Mesendoderm (in vitro differentiated cells): ENCODE measurements at regions not wholly inside any gene's neighbourhood (a gene's known extent, or its start where the extent isn't known, plus 50 kb on each side); places are given as distances from the start of the nearest gene placed in this dataset.

Experiments
- DNase-seq: peaks from one replicate; pipeline ENCODE4 v3.0.0; 2013
- H2AK5ac ChIP-seq: 2 replicates; pipeline ENCODE4 v1.6.1; 2013; ENCODE audit warnings: low read length, inconsistent platforms
- H2BK120ac ChIP-seq: 2 replicates; pipeline ENCODE4 v1.6.1; 2013; ENCODE audit warnings: low read depth, mild to moderate bottlenecking, low read length, moderate library complexity, mixed read lengths
- H2BK15ac ChIP-seq: replicated peaks from 2 replicates; pipeline ENCODE4 v1.6.1; 2013; ENCODE audit warnings: low read depth, mild to moderate bottlenecking, moderate library complexity
- H2BK5ac ChIP-seq: 2 replicates; pipeline ENCODE4 v1.6.1; 2013; ENCODE audit warnings: low read length, inconsistent platforms
- H3K18ac ChIP-seq: 2 replicates; pipeline ENCODE4 v1.6.1; 2013; ENCODE audit warnings: mild to moderate bottlenecking, low read length, mixed read lengths
- H3K23ac ChIP-seq: one replicate; pipeline ENCODE4 v1.6.1; 2013; ENCODE audit warnings: low read length
- H3K27ac ChIP-seq: 2 replicates; pipeline ENCODE4 v1.5.1; 2013; ENCODE audit warnings: low read depth, mild to moderate bottlenecking, inconsistent platforms, low read length, moderate library complexity
- H3K27me3 ChIP-seq: 2 replicates; pipeline ENCODE4 v1.6.1; 2013; ENCODE audit warnings: low read length, control low read depth, mild to moderate bottlenecking, inconsistent platforms; ENCODE audit not compliant: insufficient read depth, poor library complexity
- H3K36me3 ChIP-seq: 2 replicates; pipeline ENCODE4 v1.6.1; 2013; ENCODE audit warnings: low read length, inconsistent platforms; ENCODE audit not compliant: control insufficient read depth, insufficient read depth
- H3K4ac ChIP-seq: one replicate; pipeline ENCODE4 v1.6.1; 2013; ENCODE audit warnings: low read depth, mild to moderate bottlenecking, low read length, moderate library complexity
- H3K4me1 ChIP-seq: 2 replicates; pipeline ENCODE4 v1.6.1; 2013; ENCODE audit warnings: low read depth, low read length, inconsistent platforms; ENCODE audit not compliant: control insufficient read depth
- H3K4me2 ChIP-seq: 2 replicates; pipeline ENCODE4 v1.6.1; 2013; ENCODE audit warnings: low read length
- H3K4me3 ChIP-seq: 2 replicates; pipeline ENCODE4 v1.5.1; 2013; ENCODE audit warnings: mild to moderate bottlenecking, low read length
- H3K56ac ChIP-seq: one replicate; pipeline ENCODE4 v1.6.1; 2013; ENCODE audit warnings: low read length
- H3K79me1 ChIP-seq: 2 replicates; pipeline ENCODE4 v1.6.1; 2013; ENCODE audit warnings: low read length, inconsistent platforms
- H3K79me2 ChIP-seq: 2 replicates; pipeline ENCODE4 v1.6.1; 2013; ENCODE audit warnings: mild to moderate bottlenecking, low read length; ENCODE audit not compliant: control insufficient read depth, insufficient read depth
- H3K9ac ChIP-seq: 2 replicates; pipeline ENCODE4 v1.6.1; 2013; ENCODE audit warnings: low read length, inconsistent platforms
- H4K5ac ChIP-seq: one replicate; pipeline ENCODE4 v1.6.1; 2013; ENCODE audit warnings: low read length
- H4K8ac ChIP-seq: one replicate; pipeline ENCODE4 v1.6.1; 2013; ENCODE audit warnings: low read depth, mild to moderate bottlenecking, control low read depth, low read length, moderate library complexity
- WGBS: extraction: QIAGEN DNeasy Blood & Tissue Kit; methylation state at CpG from one replicate; pipeline ENCODE4 v1.1.7; 2013; ENCODE audit warnings: low lambda C conversion rate, missing lambda C conversion rate; ENCODE audit not compliant: insufficient coverage; ENCODE audit errors: extremely low coverage; 5-methylcytosine and 5-hydroxymethylcytosine counted together

DNA sequence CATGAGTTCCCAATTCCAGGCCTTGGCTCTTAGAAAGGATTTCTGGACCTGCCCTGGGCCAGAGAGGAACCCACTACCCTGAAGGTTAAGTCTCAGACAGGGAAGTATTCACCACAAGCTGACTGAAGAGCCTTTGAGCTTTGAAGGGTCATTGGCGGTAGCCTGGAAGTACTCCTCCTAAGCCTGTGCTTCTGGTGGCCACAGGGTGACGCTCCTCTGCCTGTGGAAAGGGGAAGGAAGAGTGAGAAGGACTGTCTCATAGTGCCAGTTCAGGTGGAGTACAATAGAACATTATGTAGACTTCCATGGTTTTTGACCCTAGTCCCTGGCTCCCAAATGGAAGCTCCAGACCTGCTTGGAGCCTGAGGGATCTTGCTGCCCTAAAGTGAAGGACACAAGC, 1233.2 kb upstream of the CDH6 start:
- no CpG with 5 or more reads among the region's 2 CpGs for WGBS
- Histone ChIP-seq H3K4me1 (no peaks in the 10 kb centered on the region), H3K27ac (no peak overlapping the region), H3K4me3 (no peak overlapping the region), H2BK5ac (no peak overlapping the region), H3K79me1 (no peaks in the 10 kb centered on the region), H3K36me3 (no peaks in the 10 kb centered on the region), H3K9ac (no peak overlapping the region), H2AK5ac (no peak overlapping the region), H4K8ac (no peak overlapping the region), H4K5ac (no peak overlapping the region), H2BK120ac (no peak overlapping the region), H3K23ac (no peak overlapping the region), H3K4me2 (no peak overlapping the region), H3K79me2 (no peaks in the 10 kb centered on the region), H2BK15ac (no peak overlapping the region), H3K4ac (no peak overlapping the region), H3K56ac (no peak overlapping the region), H3K18ac (no peak overlapping the region), H3K27me3 (no peaks in the 10 kb centered on the region)
- no peak for DNase-seq

DNA sequence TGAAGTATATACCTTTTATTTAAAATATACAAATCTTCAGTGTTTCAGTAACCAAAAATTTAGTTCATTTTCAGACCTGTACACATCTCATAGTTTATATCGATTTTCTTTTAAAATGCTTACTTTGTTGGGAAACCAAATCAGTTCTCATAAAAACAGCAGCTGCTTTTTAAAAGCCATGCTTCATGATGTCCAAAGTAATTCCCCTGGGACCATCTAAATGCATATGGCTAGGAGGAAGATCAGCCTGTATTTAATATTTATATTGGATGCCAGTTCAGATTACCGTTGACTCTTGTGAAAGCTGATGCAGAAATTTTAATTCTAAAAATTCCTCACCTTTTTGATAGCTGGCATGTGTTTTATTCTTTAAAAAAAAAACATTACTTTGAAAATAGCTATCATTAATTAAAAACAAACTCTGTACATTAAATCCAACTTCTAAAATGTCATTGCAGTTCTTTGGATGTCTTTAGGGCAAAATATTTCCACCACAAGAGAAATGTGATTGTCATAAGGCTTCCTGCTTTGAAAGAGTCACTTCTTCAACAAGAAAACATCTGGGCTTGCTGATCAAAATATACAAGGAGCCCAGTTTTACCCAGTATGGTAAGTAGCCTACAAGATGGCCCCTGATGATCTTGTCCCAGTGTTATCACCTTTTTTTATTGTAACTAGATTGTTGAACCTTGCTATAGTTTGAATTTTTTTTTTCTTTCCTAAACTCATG, 1242.9 kb upstream of the CDH6 start:
- Histone ChIP-seq H3K4me3 (no peak overlapping the region), H2BK120ac (no peak overlapping the region), H2AK5ac (no peak overlapping the region), H3K4me1 (no peaks in the 10 kb centered on the region), H3K9ac (no peak overlapping the region), H3K27me3 (no peaks in the 10 kb centered on the region), H3K23ac (no peak overlapping the region), H3K4me2 (no peak overlapping the region), H2BK15ac (no peak overlapping the region), H4K8ac (no peak overlapping the region), H3K56ac (no peak overlapping the region), H4K5ac (no peak overlapping the region), H3K79me2 (no peaks in the 10 kb centered on the region), H2BK5ac (no peak overlapping the region), H3K79me1 (no peaks in the 10 kb centered on the region), H3K36me3 (no peaks in the 10 kb centered on the region), H3K27ac (no peak overlapping the region), H3K18ac (no peak overlapping the region), H3K4ac (no peak overlapping the region)
- WGBS = 100% methylated on average over 1 of the region's 2 CpGs
- no peak for DNase-seq

DNA sequence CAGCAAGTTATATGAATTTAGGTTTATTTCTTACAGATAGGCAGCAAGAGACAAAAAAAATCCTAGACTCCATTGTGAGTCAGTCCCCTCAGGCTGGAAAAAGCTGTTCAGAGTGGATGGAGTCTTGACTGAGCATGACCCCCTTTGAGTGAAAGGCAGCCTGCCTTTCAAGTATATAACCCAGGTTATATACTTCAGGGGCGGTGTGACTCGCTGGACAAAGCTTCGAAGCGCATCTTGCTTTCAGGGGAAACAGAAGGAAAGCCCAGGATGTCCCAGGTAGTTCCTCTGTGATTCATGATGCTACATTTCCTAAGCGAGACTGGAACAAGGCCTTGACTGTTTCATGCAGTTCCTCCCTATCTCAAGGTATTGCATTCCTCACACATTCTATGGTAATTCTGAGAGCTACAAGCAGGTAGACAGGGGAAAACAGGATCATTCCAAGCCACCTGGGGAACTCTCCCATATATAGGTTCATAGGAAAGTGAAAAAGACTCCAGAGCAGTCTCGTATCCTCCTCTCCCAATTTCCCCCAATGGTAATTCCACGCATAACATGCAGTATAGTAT, 1244.1 kb upstream of the CDH6 start:
- Histone ChIP-seq H4K5ac (no peak overlapping the region), H3K4me1 (no peaks in the 10 kb centered on the region), H3K79me2 (no peaks in the 10 kb centered on the region), H3K4me3 (no peak overlapping the region), H2BK15ac (no peak overlapping the region), H3K79me1 (no peaks in the 10 kb centered on the region), H3K36me3 (no peaks in the 10 kb centered on the region), H3K27ac (no peak overlapping the region), H3K4ac (no peak overlapping the region), H2AK5ac (no peak overlapping the region), H2BK120ac (no peak overlapping the region), H3K4me2 (no peak overlapping the region), H4K8ac (no peak overlapping the region), H3K18ac (no peak overlapping the region), H2BK5ac (no peak overlapping the region), H3K56ac (no peak overlapping the region), H3K23ac (no peak overlapping the region), H3K27me3 (no peaks in the 10 kb centered on the region), H3K9ac (no peak overlapping the region)
- WGBS = no CpG with 5 or more reads among the region's 7 CpGs
- peak; percentile 74 for DNase-seq

DNA sequence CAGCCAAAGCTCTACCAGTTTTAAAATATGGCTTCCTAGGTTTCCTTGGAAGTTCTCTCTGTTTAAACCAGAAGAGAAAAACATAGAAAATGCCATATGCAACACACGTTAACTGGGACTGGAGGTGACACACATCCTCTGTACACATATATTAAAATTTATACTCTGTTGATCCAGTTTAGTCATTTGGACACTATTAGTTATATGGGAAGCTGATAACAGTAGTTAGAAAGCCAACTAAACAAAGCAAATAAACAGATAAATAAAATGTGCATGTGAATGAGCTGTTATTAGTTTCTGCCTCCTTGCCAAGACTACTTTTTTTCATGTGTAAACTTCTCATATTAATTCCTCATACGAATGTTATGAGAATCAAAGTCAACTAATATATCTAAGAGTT, 1249.2 kb upstream of the CDH6 start:
- Histone ChIP-seq H3K4me1 (no peaks in the 10 kb centered on the region), H2BK5ac (no peak overlapping the region), H3K23ac (no peak overlapping the region), H2BK15ac (no peak overlapping the region), H2BK120ac (no peak overlapping the region), H3K18ac (no peak overlapping the region), H3K36me3 (no peaks in the 10 kb centered on the region), H4K8ac (no peak overlapping the region), H3K27me3 (no peaks in the 10 kb centered on the region), H3K9ac (no peak overlapping the region), H3K27ac (no peak overlapping the region), H3K4me2 (no peak overlapping the region), H3K56ac (no peak overlapping the region), H2AK5ac (no peak overlapping the region), H3K4me3 (no peak overlapping the region), H3K79me2 (no peaks in the 10 kb centered on the region), H3K4ac (no peak overlapping the region), H4K5ac (no peak overlapping the region), H3K79me1 (no peaks in the 10 kb centered on the region)
- no peak for DNase-seq
- WGBS = no CpG with 5 or more reads among the region's 2 CpGs

DNA sequence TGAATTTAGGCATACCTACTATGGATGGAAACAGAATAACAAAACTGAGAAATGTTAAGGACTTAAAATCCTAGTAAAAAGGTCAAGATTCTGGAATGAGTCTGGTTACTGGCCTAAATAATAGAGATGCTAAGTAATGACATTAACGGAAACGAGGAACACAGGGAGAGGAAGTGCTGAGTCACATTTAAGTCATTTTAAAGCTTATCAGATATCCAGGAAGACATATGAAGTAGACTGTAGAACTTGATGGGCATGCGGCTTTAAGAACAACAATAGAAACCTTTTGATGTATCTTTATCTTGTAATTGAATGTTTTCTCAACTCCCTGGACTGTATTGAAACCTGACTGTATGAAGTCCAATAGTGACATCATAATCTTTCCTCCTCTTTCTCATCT, 1251.4 kb upstream of the CDH6 start:
- no peaks in the 10 kb centered on the region for H3K79me1 ChIP-seq
- no peak overlapping the region for H3K4me2 ChIP-seq
- no peak overlapping the region for H3K56ac ChIP-seq
- H2BK15ac ChIP-seq = no peak overlapping the region
- no peak overlapping the region for H3K18ac ChIP-seq
- no peak overlapping the region for H2BK120ac ChIP-seq
- H4K8ac ChIP-seq = no peak overlapping the region
- H3K36me3 ChIP-seq = no peaks in the 10 kb centered on the region
- no peaks in the 10 kb centered on the region for H3K79me2 ChIP-seq
- H3K4ac ChIP-seq = no peak overlapping the region
- no peak overlapping the region for H3K4me3 ChIP-seq
- H2AK5ac ChIP-seq = no peak overlapping the region
- no CpG with 5 or more reads among the region's 3 CpGs for WGBS
- H3K27me3 ChIP-seq = no peaks in the 10 kb centered on the region
- no peak overlapping the region for H4K5ac ChIP-seq
- H3K23ac ChIP-seq = no peak overlapping the region
- DNase-seq = no peak
- no peak overlapping the region for H2BK5ac ChIP-seq
- no peaks in the 10 kb centered on the region for H3K4me1 ChIP-seq
- no peak overlapping the region for H3K27ac ChIP-seq
- H3K9ac ChIP-seq = no peak overlapping the region

DNA sequence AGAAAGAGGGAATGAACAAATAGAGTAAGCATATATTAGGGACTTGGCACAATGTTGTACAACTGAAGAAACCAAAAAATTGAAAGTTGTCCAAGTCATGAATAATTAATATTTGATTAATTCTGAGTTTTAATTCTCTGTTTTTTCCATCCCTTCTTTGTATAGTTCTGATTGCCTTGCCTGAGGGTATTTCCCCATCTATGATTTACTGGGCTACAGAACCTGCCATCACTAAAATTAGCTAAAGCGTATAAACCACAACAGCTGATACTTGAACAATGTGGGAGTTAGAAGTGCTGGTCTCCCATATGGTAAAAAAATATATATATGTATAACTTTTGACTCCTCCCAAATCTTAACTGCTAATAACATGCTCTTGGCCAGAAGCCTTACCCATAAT, 1253.5 kb upstream of the CDH6 start:
- Histone ChIP-seq H2AK5ac (no peak overlapping the region), H2BK5ac (no peak overlapping the region), H3K79me2 (no peaks in the 10 kb centered on the region), H3K27ac (no peak overlapping the region), H3K9ac (no peak overlapping the region), H2BK15ac (no peak overlapping the region), H3K18ac (no peak overlapping the region), H3K4ac (no peak overlapping the region), H3K27me3 (no peaks in the 10 kb centered on the region), H3K56ac (no peak overlapping the region), H3K79me1 (no peaks in the 10 kb centered on the region), H3K4me2 (no peak overlapping the region), H4K8ac (no peak overlapping the region), H3K4me3 (no peak overlapping the region), H3K23ac (no peak overlapping the region), H3K36me3 (no peaks in the 10 kb centered on the region), H3K4me1 (no peaks in the 10 kb centered on the region), H2BK120ac (no peak overlapping the region), H4K5ac (no peak overlapping the region)
- WGBS = no CpG with 5 or more reads among the region's 1 CpG
- no peak for DNase-seq
